GDM1 (cell line): ENCODE measurements at regions not wholly inside any gene's neighbourhood (a gene's known extent, or its start where the extent isn't known, plus 50 kb on each side); places are given as distances from the start of the nearest gene placed in this dataset.

Source experiments
- DNase-seq: peaks from one replicate; lab custom pipeline; 2025; lab: John Stamatoyannopoulos, UW

- DNase-seq, result no peak
Observed at GRCh38 chrX:6906608-6907007, 240.9 kb upstream of the STS start.

GRCh38 chrX:6904156-6904555 is 243.4 kb upstream of the STS start:
- DNase-seq, result no peak

- no peak for DNase-seq
Observed at GRCh38 chrX:6898371-6898770, 249.1 kb upstream of the STS start.

- DNase-seq, result no peak
Observed at GRCh38 chrX:6891404-6891803, 256.1 kb upstream of the STS start.

GRCh38 chrX:6890544-6891261 is 256.8 kb upstream of the STS start:
- DNase-seq, result no peak

GRCh38 chrX:6885909-6886308 is 261.6 kb upstream of the STS start:
- no peak for DNase-seq

- no peak for DNase-seq
Observed at GRCh38 chrX:6885396-6885795, 262.1 kb upstream of the STS start.

GRCh38 chrX:6861456-6861855 is 286.1 kb upstream of the STS start:
- no peak for DNase-seq

- DNase-seq, result no peak
Observed at GRCh38 chrX:6857749-6858148, 289.8 kb upstream of the STS start.

- no peak for DNase-seq
Observed at GRCh38 chrX:6856471-6856870, 291.0 kb upstream of the STS start.

GRCh38 chrX:6852869-6853268 is 294.6 kb upstream of the STS start:
- DNase-seq, result no peak

GRCh38 chrX:6852121-6852520 is 295.4 kb upstream of the STS start:
- no peak for DNase-seq

GRCh38 chrX:6851140-6851539 is 296.4 kb upstream of the STS start:
- DNase-seq, result no peak

- DNase-seq, result no peak
Observed at GRCh38 chrX:6849716-6850414, 297.6 kb upstream of the STS start.

GRCh38 chrX:6832619-6833018 is 297.7 kb upstream of the VCX3A start:
- DNase-seq, result no peak

GRCh38 chrX:6826856-6827255 is 291.9 kb upstream of the VCX3A start:
- DNase-seq, result no peak

GRCh38 chrX:6821730-6822129 is 286.8 kb upstream of the VCX3A start:
- DNase-seq, result no peak

GRCh38 chrX:6813836-6814370 is 279.0 kb upstream of the VCX3A start:
- DNase-seq, result no peak

GRCh38 chrX:6812087-6812486 is 277.2 kb upstream of the VCX3A start:
- DNase-seq, result no peak

GRCh38 chrX:6810776-6811175 is 275.9 kb upstream of the VCX3A start:
- no peak for DNase-seq

- DNase-seq, result no peak
Observed at GRCh38 chrX:6803607-6804006, 268.7 kb upstream of the VCX3A start.

GRCh38 chrX:6793000-6793399 is 258.1 kb upstream of the VCX3A start:
- DNase-seq, result no peak

GRCh38 chrX:6783912-6784311 is 249.0 kb upstream of the VCX3A start:
- no peak for DNase-seq

GRCh38 chrX:6782831-6783230 is 247.9 kb upstream of the VCX3A start:
- no peak for DNase-seq
